ENCODE measurements at regions not wholly inside any gene's neighbourhood (a gene's known extent, or its start where the extent isn't known, plus 50 kb on each side); places are given as distances from the start of the nearest gene placed in this dataset.
"Not testable (repeated sequence)": the region's sequence is repeated elsewhere in the genome, so short reads cannot be mapped to it uniquely, and the experiment has no call there.

- DNase-seq (ENCODE audit: low read depth), result no peak
Measured at GRCh38 chr15:98276018-98276417, 315.5 kb downstream of the ARRDC4 start.

GRCh38 chr15:98277602-98278001 is 317.1 kb downstream of the ARRDC4 start:
- DNase-seq (ENCODE audit: low read depth), result no peak

- DNase-seq (ENCODE audit: low read depth), result no peak
Measured at GRCh38 chr15:98280284-98280975, 319.9 kb downstream of the ARRDC4 start.

- DNase-seq (ENCODE audit: low read depth), result no peak
Measured at GRCh38 chr15:98281130-98281529, 320.6 kb downstream of the ARRDC4 start.

- DNase-seq (ENCODE audit: low read depth), result no peak
Measured at GRCh38 chr15:98282656-98283332, 322.3 kb downstream of the ARRDC4 start.

- no peak for DNase-seq (ENCODE audit: low read depth)
Measured at GRCh38 chr15:98286200-98286599, 325.7 kb downstream of the ARRDC4 start.

GRCh38 chr15:98286831-98287230 is 326.3 kb downstream of the ARRDC4 start:
- no peak for DNase-seq (ENCODE audit: low read depth)

- no peak for DNase-seq (ENCODE audit: low read depth)
Measured at GRCh38 chr15:98288091-98288590, 327.6 kb downstream of the ARRDC4 start.

- no peak for DNase-seq (ENCODE audit: low read depth)
Measured at GRCh38 chr15:98289747-98290146, 329.2 kb downstream of the ARRDC4 start.

- no peak for DNase-seq (ENCODE audit: low read depth)
Measured at GRCh38 chr15:98292442-98293240, 332.1 kb downstream of the ARRDC4 start.

- no peak for DNase-seq (ENCODE audit: low read depth)
Measured at GRCh38 chr15:98294126-98294525, 333.6 kb downstream of the ARRDC4 start.

- DNase-seq (ENCODE audit: low read depth), result not testable (repeated sequence)
Measured at GRCh38 chr15:98295101-98295759, 334.7 kb downstream of the ARRDC4 start.

GRCh38 chr15:98296653-98297052 is 336.1 kb downstream of the ARRDC4 start:
- DNase-seq (ENCODE audit: low read depth), result no peak

- DNase-seq (ENCODE audit: low read depth), result no peak
Measured at GRCh38 chr15:98304371-98304770, 343.9 kb downstream of the ARRDC4 start.

- DNase-seq (ENCODE audit: low read depth), result no peak
Measured at GRCh38 chr15:98308117-98308516, 340.2 kb upstream of the IGF1R start.

GRCh38 chr15:98311566-98312188 is 336.7 kb upstream of the IGF1R start:
- DNase-seq (ENCODE audit: low read depth), result no peak

- DNase-seq (ENCODE audit: low read depth), result no peak
Measured at GRCh38 chr15:98312913-98313312, 335.4 kb upstream of the IGF1R start.

GRCh38 chr15:98315971-98316370 is 332.4 kb upstream of the IGF1R start:
- DNase-seq (ENCODE audit: low read depth), result no peak

GRCh38 chr15:98321896-98322295 is 326.4 kb upstream of the IGF1R start:
- no peak for DNase-seq (ENCODE audit: low read depth)

- no peak for DNase-seq (ENCODE audit: low read depth)
Measured at GRCh38 chr15:98322581-98322980, 325.8 kb upstream of the IGF1R start.

- DNase-seq (ENCODE audit: low read depth), result no peak
Measured at GRCh38 chr15:98324341-98324970, 323.9 kb upstream of the IGF1R start.
